H9 (cell line): ENCODE measurements at regions not wholly inside any gene's neighbourhood (a gene's known extent, or its start where the extent isn't known, plus 50 kb on each side); places are given as distances from the start of the nearest gene placed in this dataset.

Experiments used
- DNase-seq: peaks from one replicate; pipeline ENCODE4 v3.0.0-alpha.2; 2017
- H2AFZ ChIP-seq: one replicate; pipeline ENCODE4 v1.6.1; 2013; ENCODE audit warnings: mild to moderate bottlenecking, low read length, control low read depth, moderate library complexity
- H2AK5ac ChIP-seq: 2 replicates; pipeline ENCODE4 v1.6.1; 2013; ENCODE audit warnings: low read length, control low read depth, mixed read lengths; ENCODE audit not compliant: insufficient read length
- H2BK120ac ChIP-seq: one replicate; pipeline ENCODE4 v1.6.1; 2013; ENCODE audit warnings: low read depth, mild to moderate bottlenecking, low read length, control low read depth, inconsistent platforms; ENCODE audit not compliant: poor library complexity, severe bottlenecking
- H2BK12ac ChIP-seq: 2 replicates; pipeline ENCODE4 v1.6.1; 2013; ENCODE audit warnings: low read length, control low read depth, mixed read lengths, low read depth; ENCODE audit not compliant: insufficient read length
- H2BK15ac ChIP-seq: 2 replicates; pipeline ENCODE4 v1.6.1; 2013; ENCODE audit warnings: low read depth, low read length, control low read depth
- H2BK20ac ChIP-seq: one replicate; pipeline ENCODE4 v1.6.1; 2013; ENCODE audit warnings: low read depth, mild to moderate bottlenecking, low read length, control low read depth, inconsistent platforms; ENCODE audit not compliant: poor library complexity, severe bottlenecking
- H2BK5ac ChIP-seq: 2 replicates; pipeline ENCODE4 v1.6.1; 2013; ENCODE audit warnings: low read length, control low read depth, mixed read lengths; ENCODE audit not compliant: insufficient read length
- H3K14ac ChIP-seq: 2 replicates; pipeline ENCODE4 v1.6.1; 2013; ENCODE audit warnings: low read length, control low read depth; ENCODE audit not compliant: insufficient read depth
- H3K18ac ChIP-seq: 2 replicates; pipeline ENCODE4 v1.6.1; 2013; ENCODE audit warnings: low read depth, mild to moderate bottlenecking, mixed read lengths, low read length, control low read depth; ENCODE audit not compliant: insufficient read length
- H3K23ac ChIP-seq: 2 replicates; pipeline ENCODE4 v1.6.1; 2013; ENCODE audit warnings: low read length, control low read depth, mixed read lengths, low read depth; ENCODE audit not compliant: insufficient read length
- H3K23me2 ChIP-seq: 2 replicates; pipeline ENCODE4 v1.6.1; 2013; ENCODE audit warnings: low read depth, mild to moderate bottlenecking, mixed read lengths, low read length, control low read depth; ENCODE audit not compliant: insufficient read length, poor library complexity, severe bottlenecking
- H3K27ac ChIP-seq: 2 replicates; pipeline ENCODE4 v1.5.1; 2013; ENCODE audit warnings: low read length, control low read depth, mixed read lengths, low read depth; ENCODE audit not compliant: insufficient read length
- H3K27me3 ChIP-seq: 2 replicates; pipeline ENCODE4 v1.6.1; 2013; ENCODE audit warnings: low read length, control low read depth, inconsistent platforms; ENCODE audit not compliant: insufficient read depth
- H3K4ac ChIP-seq: 2 replicates; pipeline ENCODE4 v1.6.1; 2013; ENCODE audit warnings: low read depth, mild to moderate bottlenecking, control low read depth, inconsistent platforms, low read length, moderate library complexity
- H3K4me1 ChIP-seq: 2 replicates; pipeline ENCODE4 v1.6.1; 2013; ENCODE audit warnings: low read length, control low read depth, inconsistent platforms; ENCODE audit not compliant: insufficient read depth
- H3K4me2 ChIP-seq: 2 replicates; pipeline ENCODE4 v1.6.1; 2013; ENCODE audit warnings: low read length, control low read depth, mixed read lengths; ENCODE audit not compliant: insufficient read length, insufficient read depth
- H3K56ac ChIP-seq: 2 replicates; pipeline ENCODE4 v1.6.1; 2013; ENCODE audit warnings: low read depth, mild to moderate bottlenecking, mixed read lengths, low read length, control low read depth; ENCODE audit not compliant: insufficient read length
- H3K79me1 ChIP-seq: 2 replicates; pipeline ENCODE4 v1.6.1; 2013; ENCODE audit warnings: low read depth, mild to moderate bottlenecking, moderate library complexity, low read length, control low read depth, inconsistent platforms; ENCODE audit not compliant: insufficient read depth, poor library complexity, severe bottlenecking
- H3K79me2 ChIP-seq: 2 replicates; pipeline ENCODE4 v1.6.1; 2013; ENCODE audit warnings: low read length, control low read depth, inconsistent platforms; ENCODE audit not compliant: insufficient read depth
- H3K9ac ChIP-seq: 2 replicates; pipeline ENCODE4 v1.6.1; 2013; ENCODE audit warnings: low read length, control low read depth, mixed read lengths; ENCODE audit not compliant: insufficient read length; ENCODE audit errors: extremely low read depth
- H3K9me3 ChIP-seq: one replicate; pipeline ENCODE4 v1.6.1; 2013; ENCODE audit warnings: low read depth, low read length, inconsistent platforms; ENCODE audit not compliant: control insufficient read depth
- H3T11ph ChIP-seq: one replicate; pipeline ENCODE4 v1.6.1; 2013; ENCODE audit warnings: mild to moderate bottlenecking, low read length, control low read depth, inconsistent platforms
- H4K20me1 ChIP-seq: one replicate; pipeline ENCODE4 v1.6.1; 2013; ENCODE audit not compliant: control insufficient read depth, insufficient read length, insufficient read depth
- H4K5ac ChIP-seq: 2 replicates; pipeline ENCODE4 v1.6.1; 2013; ENCODE audit warnings: low read depth, mild to moderate bottlenecking, mixed read lengths, low read length, control low read depth; ENCODE audit not compliant: insufficient read length
- H4K8ac ChIP-seq: replicated peaks from 2 replicates; pipeline ENCODE4 v1.6.1; 2013; ENCODE audit warnings: low read length, control low read depth, mixed read lengths, low read depth; ENCODE audit not compliant: insufficient read length
- H4K91ac ChIP-seq: 2 replicates; pipeline ENCODE4 v1.6.1; 2013; ENCODE audit warnings: low read depth, mild to moderate bottlenecking, moderate library complexity, mixed read lengths, low read length, control low read depth; ENCODE audit not compliant: insufficient read length
- H3K27ac Mint-ChIP-seq, 3 experiments: 2 replicates in 2 of 3; 3 replicates in 1 of 3; pipeline ENCODE4 v1.8.0; 2020 to 2021; ENCODE audit warnings: mixed read lengths in 3 of 3, mild to moderate bottlenecking in 1 of 3, moderate library complexity in 1 of 3
- H3K27me3 Mint-ChIP-seq: 2 replicates; pipeline ENCODE4 v1.8.0; 2021; ENCODE audit warnings: low read depth, mild to moderate bottlenecking, moderate library complexity, mixed read lengths
- H3K36me3 Mint-ChIP-seq, 3 experiments: 2 replicates in 2 of 3; 3 replicates in 1 of 3; pipeline ENCODE4 v1.8.0; 2020 to 2021; ENCODE audit warnings: low read depth in 3 of 3, mixed read lengths in 3 of 3; ENCODE audit not compliant: insufficient read depth in 1 of 3
- H3K4me1 Mint-ChIP-seq, 2 experiments: 2 replicates each; pipeline ENCODE4 v1.8.0; 2020; ENCODE audit warnings: mixed read lengths in 2 of 2
- H3K4me3 Mint-ChIP-seq, 2 experiments: 2 replicates in 1 of 2; 3 replicates in 1 of 2; pipeline ENCODE4 v1.8.0; 2020 to 2021; ENCODE audit warnings: mild to moderate bottlenecking in 2 of 2, mixed read lengths in 2 of 2, moderate library complexity in 1 of 2
- H3K9me3 Mint-ChIP-seq, 2 experiments: 2 replicates in 1 of 2; 3 replicates in 1 of 2; pipeline ENCODE4 v1.8.0; 2020; ENCODE audit warnings: mild to moderate bottlenecking in 2 of 2, mixed read lengths in 2 of 2, moderate library complexity in 1 of 2
- CTCF ChIP-seq: fragments of 200-600 bp; sonication (generic); conservative IDR thresholded peaks from 3 replicates; pipeline ENCODE4 v1.8.0; 2021; ENCODE audit warnings: antibody characterized with exemption, mild to moderate bottlenecking
- WGBS: extraction: QIAGEN DNeasy Blood & Tissue Kit; methylation state at CpG from one replicate; pipeline ENCODE4 v1.1.7; 2013; ENCODE audit warnings: missing lambda C conversion rate, low lambda C conversion rate, mixed read lengths; ENCODE audit not compliant: insufficient read length; ENCODE audit errors: extremely low coverage; 5-methylcytosine and 5-hydroxymethylcytosine counted together

- no peaks in the 10 kb centered on the region for H3K4me1 ChIP-seq
- no peak overlapping the region for H2BK20ac ChIP-seq
- no peaks in the 10 kb centered on the region for H4K20me1 ChIP-seq
- peaks cover 5% of the 10 kb centered on the region in 2 experiments; a peak in 2 of 4 replicates for H3K4me1 Mint-ChIP-seq
- no peak overlapping the region for H3T11ph ChIP-seq
- no peak overlapping the region for H2BK5ac ChIP-seq
- H3K27me3 Mint-ChIP-seq: no peaks in the 10 kb centered on the region
- no peak overlapping the region for H3K27ac ChIP-seq
- H2BK15ac ChIP-seq: no peak overlapping the region
- H2AK5ac ChIP-seq: no peak overlapping the region
- no peaks in the 10 kb centered on the region for H3K79me2 ChIP-seq
- no peak overlapping the region for H4K8ac ChIP-seq
- H3K79me1 ChIP-seq: no peaks in the 10 kb centered on the region
- H3K14ac ChIP-seq: no peak overlapping the region
- no peak for TF ChIP-seq CTCF
- H3K4me3 Mint-ChIP-seq: no peak overlapping the region
- H2AFZ ChIP-seq: no peak overlapping the region
- DNase-seq: no peak
- H3K4me2 ChIP-seq: no peak overlapping the region
- H3K36me3 Mint-ChIP-seq: no peaks in the 10 kb centered on the region
- H3K56ac ChIP-seq: no peak overlapping the region
- H3K27ac Mint-ChIP-seq: no peak overlapping the region
- no peak overlapping the region for H2BK12ac ChIP-seq
- H3K4ac ChIP-seq: no peak overlapping the region
- no peak overlapping the region for H3K9ac ChIP-seq
- no peaks in the 10 kb centered on the region for H3K23me2 ChIP-seq
- H3K27me3 ChIP-seq: no peaks in the 10 kb centered on the region
- H3K23ac ChIP-seq: no peak overlapping the region
- H4K91ac ChIP-seq: no peak overlapping the region
- no CpG with 5 or more reads among the region's 2 CpGs for WGBS
- H3K18ac ChIP-seq: no peak overlapping the region
- H3K9me3 Mint-ChIP-seq: no peaks in the 10 kb centered on the region
- no peaks in the 10 kb centered on the region for H3K9me3 ChIP-seq
- H2BK120ac ChIP-seq: no peak overlapping the region
- no peak overlapping the region for H4K5ac ChIP-seq
Observed at GRCh38 chr5:96331681-96332361, 101.2 kb downstream of the PCSK1 start.
